ENCODE measurements at regions not wholly inside any gene's neighbourhood (a gene's known extent, or its start where the extent isn't known, plus 50 kb on each side); places are given as distances from the start of the nearest gene placed in this dataset.
A peak's percentile ranks its signal among the peaks of the same experiment; 100 is the strongest.

DNA sequence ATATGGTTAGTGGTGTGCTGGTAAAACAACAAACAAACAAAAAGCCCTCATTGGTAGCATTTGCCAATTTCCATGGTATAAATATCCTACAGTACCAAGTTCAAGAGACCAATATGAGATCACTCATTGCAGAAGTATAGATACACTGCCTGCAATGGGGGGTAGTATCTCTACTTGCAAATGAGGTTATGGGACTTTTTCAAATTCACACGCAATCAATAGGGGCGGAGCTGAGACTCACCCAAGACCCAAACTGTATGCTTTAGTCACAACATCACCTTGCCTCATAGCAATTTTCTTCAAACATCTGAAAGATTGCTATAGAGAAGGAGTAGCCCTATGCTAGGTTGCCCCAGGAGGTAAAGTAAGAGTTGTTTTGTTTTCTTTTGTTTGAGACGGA, 93.7 kb downstream of the VCPKMT start:
- H3K4me1 ChIP-seq, result peaks cover 0 to 4% of the 10 kb centered on the region in 2 donors
- intact Hi-C loops (cut with DNase I; ENCODE audit: low total_unique reads), result no loop called here

DNA sequence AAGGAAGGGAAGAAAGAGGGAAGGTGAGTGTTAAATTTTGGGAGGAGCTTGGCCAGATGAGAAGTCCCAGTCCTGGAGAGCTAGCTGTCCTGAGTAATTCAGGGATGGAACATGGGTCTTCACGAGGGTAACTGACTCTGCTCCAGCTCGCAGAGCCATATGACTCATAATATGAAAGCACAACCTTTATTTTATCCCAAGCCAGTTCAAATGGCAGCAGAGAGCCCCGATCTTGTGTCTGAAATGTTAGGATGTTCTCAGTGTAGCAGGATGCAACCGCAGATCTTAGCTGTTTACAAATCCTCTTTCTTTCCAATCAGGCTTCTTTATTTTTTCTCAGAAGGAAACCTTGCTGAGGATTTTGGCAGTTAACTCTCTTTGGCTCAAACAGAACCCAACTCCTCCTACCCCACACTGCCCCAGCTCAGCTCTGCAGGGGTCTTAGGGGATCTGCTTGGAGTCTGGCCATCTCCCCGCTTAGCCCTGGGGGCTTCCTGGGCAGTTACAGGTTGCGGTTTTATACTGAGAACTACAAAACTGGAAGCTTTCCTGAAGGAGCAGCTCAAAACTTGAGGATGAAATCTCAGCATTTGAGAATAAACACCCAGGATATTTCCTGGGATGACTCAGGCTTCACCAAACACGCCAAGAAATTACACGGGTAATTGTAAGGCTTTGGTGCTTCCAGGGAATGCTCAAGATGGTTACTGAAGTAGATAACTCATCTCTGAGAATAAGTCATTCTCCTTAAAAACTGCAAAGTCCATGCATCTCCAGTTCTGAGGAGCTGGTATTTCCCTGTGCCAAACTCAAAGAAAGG, 92.5 kb downstream of the VCPKMT start:
- Histone ChIP-seq H3K27ac (peak overlapping the region; percentile 95 to 96), H3K36me3 (no peaks in the 10 kb centered on the region), H3K9me3 (no peaks in the 10 kb centered on the region), H3K27me3 (no peaks in the 10 kb centered on the region), H3K4me1 (no peaks in the 10 kb centered on the region), H3K4me3 (peak overlapping the region in 1 of 2 donors; percentile 21)
- DNase-seq, result peak; percentile 50 to 78
- TF ChIP-seq, protein P1, sequence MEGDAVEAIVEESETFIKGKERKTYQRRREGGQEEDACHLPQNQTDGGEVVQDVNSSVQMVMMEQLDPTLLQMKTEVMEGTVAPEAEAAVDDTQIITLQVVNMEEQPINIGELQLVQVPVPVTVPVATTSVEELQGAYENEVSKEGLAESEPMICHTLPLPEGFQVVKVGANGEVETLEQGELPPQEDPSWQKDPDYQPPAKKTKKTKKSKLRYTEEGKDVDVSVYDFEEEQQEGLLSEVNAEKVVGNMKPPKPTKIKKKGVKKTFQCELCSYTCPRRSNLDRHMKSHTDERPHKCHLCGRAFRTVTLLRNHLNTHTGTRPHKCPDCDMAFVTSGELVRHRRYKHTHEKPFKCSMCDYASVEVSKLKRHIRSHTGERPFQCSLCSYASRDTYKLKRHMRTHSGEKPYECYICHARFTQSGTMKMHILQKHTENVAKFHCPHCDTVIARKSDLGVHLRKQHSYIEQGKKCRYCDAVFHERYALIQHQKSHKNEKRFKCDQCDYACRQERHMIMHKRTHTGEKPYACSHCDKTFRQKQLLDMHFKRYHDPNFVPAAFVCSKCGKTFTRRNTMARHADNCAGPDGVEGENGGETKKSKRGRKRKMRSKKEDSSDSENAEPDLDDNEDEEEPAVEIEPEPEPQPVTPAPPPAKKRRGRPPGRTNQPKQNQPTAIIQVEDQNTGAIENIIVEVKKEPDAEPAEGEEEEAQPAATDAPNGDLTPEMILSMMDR (IDR thresholded peaks at IDR 0.05), result no peak
- no peak for TF ChIP-seq POLR2A (IDR thresholded peaks at IDR 0.05)
- intact Hi-C loops (cut with DNase I; ENCODE audit: low total_unique reads), result no loop called here

More for the DNA sequence above, 93.7 kb downstream of the VCPKMT start:
- H3K4me3 ChIP-seq, result no peak overlapping the region
- TF ChIP-seq, protein P1 (IDR thresholded peaks at IDR 0.05), result no peak
- TF ChIP-seq POLR2A (IDR thresholded peaks at IDR 0.05), result no peak
- H3K9me3 ChIP-seq, result no peaks in the 10 kb centered on the region
- no peak for DNase-seq
- H3K36me3 ChIP-seq, result no peaks in the 10 kb centered on the region
- peak overlapping the region; percentile 95 to 96 for H3K27ac ChIP-seq
- no peaks in the 10 kb centered on the region for H3K27me3 ChIP-seq

DNA sequence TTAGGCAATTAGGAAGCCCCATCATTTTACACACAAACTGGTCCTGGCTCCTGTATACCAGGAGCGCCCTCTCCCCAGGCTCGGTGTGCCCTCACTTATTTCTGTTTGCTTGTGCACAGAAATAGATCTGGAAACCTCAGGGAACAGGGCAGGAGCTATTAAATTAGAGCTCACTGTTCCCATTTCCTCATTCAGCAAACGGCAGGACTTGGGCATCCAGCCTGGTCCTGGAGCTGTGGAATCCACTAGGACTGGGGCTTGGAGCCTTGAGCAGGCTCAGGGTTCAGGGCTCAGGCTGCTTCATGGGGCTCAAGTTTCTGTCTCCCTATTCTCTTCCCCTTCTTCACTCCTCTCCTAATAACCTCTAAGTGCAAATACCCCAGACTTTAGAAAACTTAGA, 91.3 kb downstream of the VCPKMT start:
- no peaks in the 10 kb centered on the region for H3K36me3 ChIP-seq
- no peak for DNase-seq
- H3K9me3 ChIP-seq, result no peaks in the 10 kb centered on the region
- no peak overlapping the region for H3K4me3 ChIP-seq
- intact Hi-C loops (cut with DNase I; ENCODE audit: low total_unique reads), result no loop called here
- TF ChIP-seq, protein P1 (IDR thresholded peaks at IDR 0.05), result no peak
- TF ChIP-seq POLR2A (IDR thresholded peaks at IDR 0.05), result no peak
- no peaks in the 10 kb centered on the region for H3K27me3 ChIP-seq
- H3K27ac ChIP-seq, result peak overlapping the region; percentile 95 to 96
- no peaks in the 10 kb centered on the region for H3K4me1 ChIP-seq

DNA sequence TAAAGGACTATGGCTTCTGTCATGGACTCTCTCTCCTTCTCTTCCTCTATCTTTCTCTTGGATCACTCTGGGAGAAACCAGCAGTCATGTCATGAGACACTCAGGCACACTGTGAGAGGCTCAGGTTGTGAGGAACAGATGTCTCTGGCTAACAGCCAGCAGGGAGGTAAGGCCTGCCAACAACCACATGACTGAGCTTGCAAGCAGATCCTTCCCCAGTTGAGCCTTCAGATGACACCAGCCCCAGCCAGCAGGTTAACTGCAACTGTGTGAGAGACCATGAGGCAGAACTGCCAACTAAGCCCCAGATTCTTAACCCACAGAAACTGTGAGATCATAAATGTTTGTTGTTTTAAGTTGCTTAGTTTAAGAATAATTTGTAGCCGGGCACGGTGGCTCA, 90.6 kb downstream of the VCPKMT start:
- Histone ChIP-seq H3K27ac (no peak overlapping the region), H3K4me3 (no peak overlapping the region), H3K36me3 (no peaks in the 10 kb centered on the region), H3K9me3 (no peaks in the 10 kb centered on the region), H3K27me3 (no peaks in the 10 kb centered on the region), H3K4me1 (no peaks in the 10 kb centered on the region)
- intact Hi-C loops (cut with DNase I; ENCODE audit: low total_unique reads), result no loop called here
- TF ChIP-seq, protein P1 (IDR thresholded peaks at IDR 0.05), result no peak
- no peak for TF ChIP-seq POLR2A (IDR thresholded peaks at IDR 0.05)
- DNase-seq, result peak in 1 of 2 donors; percentile 31

DNA sequence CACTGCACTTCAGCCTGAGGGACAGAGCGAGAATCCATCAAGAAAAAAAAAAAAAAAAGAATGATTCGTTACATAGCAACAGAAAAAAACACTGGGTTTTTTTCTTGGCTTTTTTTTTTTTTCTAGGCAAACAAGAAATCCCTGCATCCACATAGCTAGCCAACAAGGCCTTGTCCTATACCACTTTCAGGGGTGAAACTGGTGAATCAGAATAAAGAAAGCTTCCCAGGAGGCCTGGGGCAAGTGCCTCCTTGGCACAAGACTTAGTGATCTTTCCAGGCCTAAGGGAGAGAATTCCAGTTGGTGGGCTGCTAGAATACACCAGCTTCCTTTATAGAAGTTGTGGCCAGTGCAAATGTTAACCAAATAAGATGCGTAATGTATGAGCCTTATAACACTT, 90.0 kb downstream of the VCPKMT start:
- H3K27ac ChIP-seq, result no peak overlapping the region
- H3K4me1 ChIP-seq, result no peaks in the 10 kb centered on the region

More for the DNA sequence above, 90.0 kb downstream of the VCPKMT start:
- intact Hi-C loops (cut with DNase I; ENCODE audit: low total_unique reads), result no loop called here
- H3K4me3 ChIP-seq, result no peak overlapping the region
- H3K36me3 ChIP-seq, result no peaks in the 10 kb centered on the region
- no peak for TF ChIP-seq POLR2A (IDR thresholded peaks at IDR 0.05)
- TF ChIP-seq, protein P1 (IDR thresholded peaks at IDR 0.05), result no peak
- no peaks in the 10 kb centered on the region for H3K9me3 ChIP-seq
- no peaks in the 10 kb centered on the region for H3K27me3 ChIP-seq
- DNase-seq, result no peak
